ENCODE measurements at regions not wholly inside any gene's neighbourhood (a gene's known extent, or its start where the extent isn't known, plus 50 kb on each side); places are given as distances from the start of the nearest gene placed in this dataset.

GRCh38 chr16:59729613-59730012 lies 995.5 kb upstream of the GOT2 start:
- WGBS (ENCODE audit: low lambda C conversion rate), result 4% methylated on average over 3 of the region's 3 CpGs
- in situ Hi-C loops (cut with HindIII; ENCODE audit: extremely low pct_ligation_motif_present, low pct_unique_long_range_greater_than_20kb) (no loop called here), intact Hi-C loops (cut with micrococcal nuclease; ENCODE audit: unreplicated experiment) (no loop called here)
- H3K79me2 ChIP-seq (ENCODE audit: insufficient read depth, low read length), result no peaks in the 10 kb centered on the region
- H3K9ac ChIP-seq (ENCODE audit: insufficient read depth, low read depth, low read length), result no peak overlapping the region
- DNase-seq (ENCODE audit: low spot score) (no peak), FAIRE-seq (no peak), ATAC-seq (no peak)
- no peak overlapping the region for H3K27ac ChIP-seq (ENCODE audit: extremely low read length, insufficient read depth, low read length)
- H2AFZ ChIP-seq (ENCODE audit: low read length), result no peak overlapping the region
- peaks cover 78% of the 10 kb centered on the region for H3K9me3 ChIP-seq (ENCODE audit: low read length)
- TF ChIP-seq ZNF652 (CRISPR knock-in tag; IDR thresholded peaks at IDR 0.05; ENCODE audit: borderline replicate concordance, low read depth) (no peak), MNT (IDR thresholded peaks at IDR 0.05) (0 out of 2 replicates have a peak, but pooled peaks have one; percentile 2), ATRX (CRISPR knock-in tag; IDR thresholded peaks at IDR 0.05; ENCODE audit: borderline replicate concordance) (no peak), ZSCAN12 (CRISPR knock-in tag; IDR thresholded peaks at IDR 0.05) (no peak), ZNF280D (CRISPR knock-in tag; IDR thresholded peaks at IDR 0.05) (no peak), NR2C2 (CRISPR knock-in tag; IDR thresholded peaks at IDR 0.05; ENCODE audit: borderline replicate concordance) (no peak), ZSCAN9 (CRISPR knock-in tag; IDR thresholded peaks at IDR 0.05; ENCODE audit: borderline replicate concordance) (no peak)
- no peaks in the 10 kb centered on the region for H3K4me1 ChIP-seq (ENCODE audit: insufficient read depth, low read length)
- POLR2A ChIA-PET, result no interaction called here
- H3K4me3 ChIP-seq (replicated peaks in 1 of 3; ENCODE audit: insufficient read depth in 1 of 3, low read depth in 2 of 3, low read length in 3 of 3), result no peak overlapping the region
- H3K27me3 ChIP-seq (ENCODE audit: control insufficient read depth in 1 of 2, insufficient read depth in 2 of 2, low read length in 2 of 2), result no peaks in the 10 kb centered on the region
- H3K4me2 ChIP-seq (ENCODE audit: low read depth, low read length), result no peak overlapping the region
- H3K36me3 ChIP-seq (replicated peaks in 1 of 2; ENCODE audit: control insufficient read depth in 1 of 2, insufficient read depth in 2 of 2, low read length in 2 of 2), result no peaks in the 10 kb centered on the region
- H4K20me1 ChIP-seq (ENCODE audit: insufficient read depth, low read length), result no peaks in the 10 kb centered on the region
- BruUV-seq (replicated peaks), result no TSS peak
- CTCF ChIA-PET (ENCODE audit: low intra/inter-chr PET ratio, low total read pairs), result no interaction called here

All from HepG2 (cell line).